Upper lobe of left lung (tissue), 4 donors: ENCODE measurements at regions not wholly inside any gene's neighbourhood (a gene's known extent, or its start where the extent isn't known, plus 50 kb on each side); places are given as distances from the start of the nearest gene placed in this dataset.

Experiments
- POLR2A ChIP-seq, 4 donors: fragments of 450-650 bp; IDR thresholded peaks; one replicate each; pipeline ENCODE4 v1.5.1; 2016 to 2017; ENCODE audit warnings: antibody characterized with exemption in 4 of 4, mild to moderate bottlenecking in 2 of 4
- POLR2AphosphoS5 ChIP-seq, 2 donors: sonication (generic); formaldehyde crosslinking; IDR thresholded peaks; one replicate each; pipeline ENCODE4 v1.5.1; 2017; ENCODE audit warnings: antibody characterized with exemption in 2 of 2
- TF ChIP-seq, protein P1 (sequence below), 6 experiments: fragments of 450-650 bp in 4 of 6; fragments of 200-600 bp in 2 of 6; sonication (generic) in 2 of 6; IDR thresholded peaks; one replicate each; pipeline ENCODE4 v1.5.1; 2016 to 2019; ENCODE audit warnings: antibody characterized with exemption in 6 of 6

DNA sequence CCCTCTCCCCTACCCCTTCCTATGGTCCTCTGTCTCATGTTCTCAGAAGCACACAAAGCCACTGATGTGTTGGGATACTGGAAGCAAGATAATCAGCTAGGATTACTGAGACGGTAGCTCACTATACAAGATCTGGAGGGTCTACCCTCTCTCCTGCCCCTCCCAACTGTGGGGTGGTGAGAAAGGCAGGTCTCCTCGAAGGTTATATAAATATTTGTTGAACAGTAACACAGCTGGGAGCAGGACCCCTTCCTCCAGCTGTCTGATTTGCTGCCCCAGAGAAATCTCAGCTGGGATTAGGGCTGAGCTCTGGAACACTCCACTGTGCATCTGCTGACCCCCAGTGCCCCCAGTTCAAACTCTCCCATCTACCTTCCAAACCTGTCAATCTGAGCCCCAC is 94.2 kb upstream of the IPO9 start:
- TF ChIP-seq, protein P1, sequence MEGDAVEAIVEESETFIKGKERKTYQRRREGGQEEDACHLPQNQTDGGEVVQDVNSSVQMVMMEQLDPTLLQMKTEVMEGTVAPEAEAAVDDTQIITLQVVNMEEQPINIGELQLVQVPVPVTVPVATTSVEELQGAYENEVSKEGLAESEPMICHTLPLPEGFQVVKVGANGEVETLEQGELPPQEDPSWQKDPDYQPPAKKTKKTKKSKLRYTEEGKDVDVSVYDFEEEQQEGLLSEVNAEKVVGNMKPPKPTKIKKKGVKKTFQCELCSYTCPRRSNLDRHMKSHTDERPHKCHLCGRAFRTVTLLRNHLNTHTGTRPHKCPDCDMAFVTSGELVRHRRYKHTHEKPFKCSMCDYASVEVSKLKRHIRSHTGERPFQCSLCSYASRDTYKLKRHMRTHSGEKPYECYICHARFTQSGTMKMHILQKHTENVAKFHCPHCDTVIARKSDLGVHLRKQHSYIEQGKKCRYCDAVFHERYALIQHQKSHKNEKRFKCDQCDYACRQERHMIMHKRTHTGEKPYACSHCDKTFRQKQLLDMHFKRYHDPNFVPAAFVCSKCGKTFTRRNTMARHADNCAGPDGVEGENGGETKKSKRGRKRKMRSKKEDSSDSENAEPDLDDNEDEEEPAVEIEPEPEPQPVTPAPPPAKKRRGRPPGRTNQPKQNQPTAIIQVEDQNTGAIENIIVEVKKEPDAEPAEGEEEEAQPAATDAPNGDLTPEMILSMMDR (IDR thresholded peaks at IDR 0.05) = no peak
- TF ChIP-seq POLR2AphosphoS5 (IDR thresholded peaks at IDR 0.05) = no peak
- no peak for TF ChIP-seq POLR2A (IDR thresholded peaks at IDR 0.05)
